NCI-H1694 treated with DMSO at 0.1 percent for 48 hours (cell line): ENCODE measurements at regions not wholly inside any gene's neighbourhood (a gene's known extent, or its start where the extent isn't known, plus 50 kb on each side); places are given as distances from the start of the nearest gene placed in this dataset.
"Not testable (repeated sequence)": the region's sequence is repeated elsewhere in the genome, so short reads cannot be mapped to it uniquely, and the experiment has no call there.

Source experiments
- DNase-seq: peaks from one replicate; lab custom pipeline; 2025; lab: John Stamatoyannopoulos, UW

DNA sequence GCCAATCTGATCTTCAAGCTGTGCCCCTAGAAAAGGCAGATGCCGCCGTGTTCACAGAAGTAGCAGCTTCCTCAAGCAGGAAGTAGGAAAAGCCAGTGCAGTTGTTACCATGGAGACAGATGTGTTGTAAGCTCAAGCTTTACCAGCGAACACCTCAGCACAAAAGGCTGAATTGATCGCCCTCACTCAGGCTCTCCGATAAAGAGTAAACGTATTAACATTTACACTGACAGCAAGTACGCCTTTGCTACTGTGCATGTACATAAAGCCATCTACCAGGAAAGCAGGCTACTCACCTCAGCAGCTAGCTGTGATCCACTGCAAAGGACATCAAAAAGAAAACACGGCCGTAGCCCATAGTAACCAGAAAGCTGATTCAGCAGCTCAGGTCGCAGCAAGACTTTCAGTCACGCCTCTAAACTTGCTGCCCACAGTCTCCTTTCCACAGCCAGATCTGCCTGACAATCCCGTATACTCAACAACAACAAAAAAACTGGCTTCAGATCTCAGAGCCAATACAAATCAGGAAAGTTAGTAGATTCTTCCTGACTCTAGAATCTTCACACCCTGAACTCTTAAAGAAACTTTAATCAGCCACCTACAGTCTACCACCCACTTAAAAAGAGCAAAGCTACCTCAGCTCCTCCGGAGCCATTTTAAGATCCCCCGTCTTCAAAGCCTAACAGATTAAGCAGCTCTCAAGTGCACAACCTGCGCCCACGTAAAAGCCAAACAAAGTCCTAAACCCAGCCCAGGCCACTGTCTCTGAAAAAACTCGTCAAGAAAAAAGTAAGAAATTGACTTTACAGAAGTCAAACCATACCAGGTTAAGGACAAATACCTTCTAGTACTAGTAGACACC lies 160.0 kb downstream of the DEFB131A start:
- not testable (repeated sequence) for DNase-seq

DNA sequence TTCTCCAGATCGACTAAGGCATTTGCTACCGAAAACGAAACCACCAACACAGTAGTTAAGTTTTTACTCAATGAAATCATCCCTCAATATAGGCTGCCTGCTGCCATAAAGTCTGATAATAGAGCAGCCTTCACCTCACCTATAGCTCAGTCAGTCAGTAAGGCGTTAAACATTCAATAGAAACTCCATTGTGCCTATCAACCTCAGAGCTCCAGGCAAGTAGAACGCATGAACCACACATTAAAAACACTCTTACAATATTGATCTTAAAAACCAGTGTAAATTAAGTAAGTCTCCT lies 160.6 kb downstream of the DEFB131A start:
- not testable (repeated sequence) for DNase-seq

DNA sequence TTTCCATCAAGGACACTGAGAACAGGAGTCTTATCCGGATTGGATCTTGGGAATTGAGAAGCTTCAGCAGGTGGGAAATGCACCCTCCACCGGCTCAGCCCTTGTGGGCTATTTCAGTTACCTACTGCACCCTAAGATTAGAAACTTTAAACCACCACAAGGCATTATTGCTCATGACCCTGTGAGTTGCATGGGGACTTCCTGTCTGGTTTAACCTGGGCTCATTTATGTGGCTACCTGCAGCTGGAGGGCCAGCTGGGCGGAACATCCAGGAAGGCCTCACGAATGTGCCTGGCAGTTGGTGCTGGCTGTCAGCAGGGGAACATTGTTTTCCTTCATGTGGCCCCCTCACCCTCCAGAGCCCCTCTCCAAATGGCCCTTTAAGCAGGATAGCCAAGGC lies 164.1 kb downstream of the DEFB131A start:
- no peak for DNase-seq

DNA sequence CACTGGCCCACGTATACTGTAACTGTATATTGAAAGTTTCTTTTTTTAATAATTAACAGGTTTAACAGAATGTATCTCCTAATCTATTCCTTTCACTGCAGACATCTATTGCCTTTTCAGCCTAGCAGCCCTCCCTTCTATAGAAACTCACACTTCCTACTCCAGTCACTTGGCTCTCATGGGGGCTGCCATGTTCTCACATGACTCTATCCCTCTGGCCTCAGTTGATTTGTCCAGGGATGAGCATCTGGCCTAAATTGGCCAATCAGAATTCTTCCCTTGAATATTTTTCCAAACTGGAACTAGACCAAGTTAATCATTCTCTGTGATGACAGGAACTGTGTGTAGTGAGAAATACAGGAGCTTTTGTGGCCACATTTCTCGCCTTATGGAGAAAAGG lies 166.1 kb downstream of the DEFB131A start:
- DNase-seq = not testable (repeated sequence)

DNA sequence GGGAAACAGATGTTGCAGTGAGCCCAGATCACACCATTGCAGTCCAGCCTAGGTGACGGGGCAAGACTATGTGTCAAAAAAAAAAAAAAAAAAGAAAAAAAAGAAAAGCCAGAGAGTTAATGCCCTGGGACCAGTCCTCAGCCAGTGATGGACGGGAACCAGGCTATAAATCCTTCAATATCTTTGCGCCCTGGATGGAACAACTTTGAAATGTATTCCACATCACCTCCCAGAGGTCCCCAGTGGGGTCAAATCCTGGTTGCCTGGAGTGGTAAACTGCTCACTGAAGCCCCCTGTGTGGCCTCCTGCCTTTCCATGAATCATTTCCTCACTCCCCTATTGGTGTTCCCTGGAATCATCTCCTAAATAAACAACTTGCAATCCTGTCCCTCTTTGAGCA lies 166.9 kb downstream of the DEFB131A start:
- no peak for DNase-seq

DNA sequence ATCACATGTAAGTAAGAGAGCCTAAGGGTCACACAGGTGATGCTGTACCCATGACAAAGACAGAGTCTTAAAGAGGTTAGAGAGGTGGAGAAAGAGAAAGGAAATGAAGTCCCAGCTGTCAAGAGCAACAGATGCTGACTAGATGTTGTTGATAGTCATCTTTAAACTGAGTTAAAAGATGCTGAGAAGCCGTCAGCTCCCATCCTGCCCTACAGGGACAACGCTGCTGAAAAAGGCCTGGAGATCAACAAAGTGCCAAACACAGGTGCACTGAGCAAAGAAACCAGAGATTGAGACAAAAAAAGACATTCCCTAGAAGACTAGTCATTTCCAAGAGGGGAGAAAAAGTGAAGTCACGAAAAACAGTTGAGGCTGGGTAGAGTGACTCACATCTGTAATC lies 145.0 kb upstream of the DRD5 start:
- not testable (repeated sequence) for DNase-seq

DNA sequence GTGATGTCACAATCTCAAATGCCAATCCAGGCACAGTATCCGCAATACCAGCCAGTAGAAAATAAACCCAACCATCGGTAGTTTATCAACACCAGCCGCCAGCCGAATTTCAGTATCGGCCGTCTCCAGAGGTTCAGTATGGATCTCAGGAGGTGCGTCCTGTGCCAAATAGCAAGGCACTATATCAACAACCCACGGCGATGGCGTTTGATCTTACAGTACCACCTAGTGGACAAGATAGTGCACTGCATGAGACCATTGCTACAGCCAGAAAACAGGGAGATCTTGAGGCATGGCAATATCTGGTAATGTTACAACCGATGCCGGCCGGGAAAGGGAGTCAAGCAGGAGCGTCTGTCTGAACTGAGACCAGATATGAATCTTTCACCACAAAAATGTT lies 121.8 kb upstream of the DRD5 start:
- DNase-seq = not testable (repeated sequence)

DNA sequence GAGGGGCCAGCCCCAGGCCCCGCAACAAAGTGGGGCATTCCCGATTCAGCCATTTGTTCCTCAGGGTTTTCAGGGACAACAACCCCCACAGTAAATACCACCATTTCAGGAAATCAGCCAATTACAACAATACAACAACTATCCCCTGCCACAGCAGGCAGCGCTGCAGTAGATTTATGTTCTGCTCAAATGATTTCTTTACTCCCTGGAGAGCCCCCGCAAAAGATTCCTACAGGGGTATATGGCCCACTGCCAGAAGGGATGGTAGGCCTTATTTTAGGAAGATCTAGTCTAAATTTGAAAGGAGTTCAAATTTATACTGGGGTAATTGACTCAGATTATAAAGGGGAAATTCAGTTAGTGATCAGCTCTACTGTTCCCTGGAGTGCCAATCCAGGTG lies 120.5 kb upstream of the DRD5 start:
- not testable (repeated sequence) for DNase-seq

DNA sequence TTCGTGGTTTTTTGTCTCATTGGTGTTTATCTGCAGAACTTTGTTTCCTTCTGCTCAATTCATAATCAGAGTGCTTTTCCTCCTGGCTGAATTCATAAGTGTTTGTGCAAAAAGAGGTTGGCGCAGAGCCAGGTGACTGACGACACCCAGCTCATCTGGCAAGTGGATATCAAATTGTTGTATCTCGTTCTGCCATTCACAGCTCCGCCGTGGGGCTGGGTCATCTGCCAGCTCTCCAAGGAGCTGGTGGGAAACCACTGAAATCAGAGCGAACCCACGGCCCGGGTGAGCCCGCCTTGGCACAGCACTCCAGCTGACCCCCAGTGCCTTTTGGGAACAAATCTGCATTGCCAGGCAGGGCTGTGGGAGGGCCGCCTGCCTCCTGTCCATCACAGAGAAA lies 110.7 kb upstream of the DRD5 start:
- DNase-seq = peak; percentile 9

DNA sequence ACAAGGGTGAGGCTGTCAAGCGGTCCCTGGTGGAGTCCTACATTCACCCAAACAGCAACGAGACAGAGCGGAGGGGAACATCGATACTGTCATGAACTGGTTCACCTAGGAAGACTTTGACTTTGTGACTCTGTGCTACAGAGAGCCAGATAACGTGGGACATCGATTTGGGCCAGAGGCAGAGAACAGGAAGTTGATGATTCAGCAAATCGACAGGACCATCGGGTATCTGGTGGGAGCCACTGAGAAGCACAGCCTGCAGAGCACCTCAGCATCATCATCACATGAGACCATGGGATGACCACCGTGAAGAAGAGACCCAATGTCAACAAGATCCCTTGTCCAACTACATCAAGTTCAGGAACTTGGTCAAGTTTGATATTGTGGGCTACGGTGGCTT lies 104.1 kb upstream of the DRD5 start:
- DNase-seq = not testable (repeated sequence)

DNA sequence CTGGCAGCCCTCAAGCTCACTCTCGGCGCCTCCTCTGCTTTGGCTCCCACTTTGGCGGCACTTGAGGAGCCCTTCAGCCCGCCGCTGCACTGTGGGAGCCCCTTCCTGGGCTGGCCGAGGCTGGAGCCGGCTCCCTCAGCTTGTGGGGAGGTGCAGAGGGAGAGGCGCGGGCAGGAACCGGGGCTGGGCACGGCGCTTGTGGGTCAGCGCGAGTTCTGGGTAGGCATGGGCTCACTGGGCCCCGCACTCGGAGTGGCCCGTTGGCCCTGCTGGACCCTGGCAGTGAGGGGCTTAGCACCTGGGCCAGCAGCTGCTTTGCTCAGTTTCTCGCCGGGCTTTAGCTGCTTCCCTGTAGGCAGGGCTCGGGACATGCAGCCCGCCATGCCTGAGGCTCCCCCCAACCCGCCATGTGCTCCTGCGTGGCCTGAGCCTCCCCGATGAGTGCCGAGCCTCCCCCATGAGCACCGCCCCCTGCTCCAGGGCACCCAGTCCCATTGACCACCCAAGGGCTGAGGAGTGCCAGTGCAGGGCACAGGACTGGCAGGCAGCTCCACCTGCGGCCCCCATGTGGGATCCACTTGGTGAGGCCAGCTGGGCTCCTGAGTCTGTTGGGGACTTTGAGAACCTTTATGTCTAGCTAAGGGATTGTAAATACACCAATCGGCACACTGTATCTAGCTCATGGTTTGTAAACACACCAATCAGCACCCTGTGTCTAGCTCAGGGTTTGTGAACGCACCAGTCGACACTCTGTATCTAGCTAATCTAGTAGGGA lies 101.5 kb upstream of the DRD5 start:
- no peak for DNase-seq

DNA sequence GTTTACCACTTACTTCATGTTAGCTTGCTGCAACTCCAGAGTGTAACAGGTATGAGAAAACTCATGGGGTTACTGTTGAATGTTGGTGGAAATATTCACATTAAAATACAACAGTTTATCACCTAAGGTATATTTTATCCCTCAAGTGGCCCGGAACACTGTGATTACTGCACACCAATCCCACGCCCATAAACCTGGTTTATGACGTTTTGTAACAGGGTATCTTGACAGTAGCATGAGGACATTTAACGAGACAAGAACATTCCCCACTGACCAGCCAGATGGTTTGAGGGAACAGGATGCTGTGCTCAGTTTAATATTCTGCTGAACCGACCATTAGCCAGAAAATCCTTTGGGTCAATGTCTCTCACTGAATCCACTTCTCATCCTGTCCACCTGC lies 98.3 kb upstream of the DRD5 start:
- DNase-seq = not testable (repeated sequence)

DNA sequence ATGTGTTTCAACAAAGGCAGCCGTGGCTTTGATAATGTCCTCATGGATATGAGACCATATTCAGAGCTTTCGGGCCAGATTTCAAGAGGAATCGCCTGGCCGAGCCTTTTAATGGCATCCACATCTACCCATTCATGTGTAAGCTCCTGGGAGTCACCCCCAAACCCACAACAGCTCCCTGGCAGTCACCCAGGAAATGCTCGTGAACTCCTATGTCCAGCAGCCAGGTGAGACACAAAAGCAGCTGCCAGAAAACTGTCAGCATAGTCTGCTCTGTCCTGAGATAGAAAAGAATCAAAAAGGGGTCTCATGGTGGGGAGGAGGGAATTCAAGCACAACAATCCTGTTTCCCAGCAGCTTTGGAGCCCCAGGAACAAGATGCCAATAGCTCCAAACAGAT lies 96.4 kb upstream of the DRD5 start:
- DNase-seq = not testable (repeated sequence)

DNA sequence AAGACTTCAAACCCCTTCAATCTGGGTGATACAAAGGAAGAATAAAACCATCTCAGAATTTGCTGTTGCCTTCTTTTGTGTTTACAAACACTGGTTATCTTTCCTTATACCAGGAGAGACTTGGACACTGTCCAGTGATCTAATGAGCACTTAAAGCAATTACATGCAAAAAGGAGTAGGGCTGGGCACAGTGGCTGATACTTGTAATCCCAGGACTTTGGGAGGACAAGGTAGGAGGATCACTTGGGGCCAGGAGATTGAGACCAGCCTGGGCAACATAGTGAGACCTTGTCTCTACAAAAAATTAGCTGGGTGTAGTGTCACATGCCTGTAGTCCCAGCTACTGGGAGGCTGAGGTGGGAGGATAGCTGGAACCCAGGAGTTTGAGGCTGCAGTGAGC lies 95.7 kb upstream of the DRD5 start:
- no peak for DNase-seq

DNA sequence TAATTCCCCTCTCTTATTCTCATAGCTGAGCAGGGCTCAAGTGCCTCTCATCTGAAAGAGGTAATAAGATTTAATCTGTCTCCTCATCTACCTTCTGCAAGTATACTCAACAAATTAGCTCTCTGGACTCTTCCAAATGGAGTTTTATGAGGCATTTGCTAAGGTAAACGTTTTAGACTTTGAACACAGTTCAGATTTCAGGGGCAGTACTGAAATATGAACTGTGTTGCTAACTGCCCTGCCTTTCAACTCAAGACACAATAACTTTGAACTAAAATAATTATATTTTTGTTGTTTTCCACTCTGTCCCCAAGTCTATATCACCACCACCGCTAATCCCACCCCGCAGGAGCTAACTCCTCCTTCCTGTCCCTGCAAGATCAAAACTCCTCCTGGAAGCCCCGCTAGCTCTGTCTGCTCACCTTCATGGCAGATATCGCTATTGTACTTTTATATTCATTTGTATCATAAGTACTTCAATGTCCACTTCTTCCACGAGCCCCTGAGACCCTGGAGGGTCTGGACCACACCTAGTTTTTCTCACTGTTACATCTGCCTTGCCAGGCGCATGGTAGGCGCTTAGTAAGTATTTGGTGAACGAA lies 90.7 kb upstream of the DRD5 start:
- DNase-seq = peak; percentile 10

DNA sequence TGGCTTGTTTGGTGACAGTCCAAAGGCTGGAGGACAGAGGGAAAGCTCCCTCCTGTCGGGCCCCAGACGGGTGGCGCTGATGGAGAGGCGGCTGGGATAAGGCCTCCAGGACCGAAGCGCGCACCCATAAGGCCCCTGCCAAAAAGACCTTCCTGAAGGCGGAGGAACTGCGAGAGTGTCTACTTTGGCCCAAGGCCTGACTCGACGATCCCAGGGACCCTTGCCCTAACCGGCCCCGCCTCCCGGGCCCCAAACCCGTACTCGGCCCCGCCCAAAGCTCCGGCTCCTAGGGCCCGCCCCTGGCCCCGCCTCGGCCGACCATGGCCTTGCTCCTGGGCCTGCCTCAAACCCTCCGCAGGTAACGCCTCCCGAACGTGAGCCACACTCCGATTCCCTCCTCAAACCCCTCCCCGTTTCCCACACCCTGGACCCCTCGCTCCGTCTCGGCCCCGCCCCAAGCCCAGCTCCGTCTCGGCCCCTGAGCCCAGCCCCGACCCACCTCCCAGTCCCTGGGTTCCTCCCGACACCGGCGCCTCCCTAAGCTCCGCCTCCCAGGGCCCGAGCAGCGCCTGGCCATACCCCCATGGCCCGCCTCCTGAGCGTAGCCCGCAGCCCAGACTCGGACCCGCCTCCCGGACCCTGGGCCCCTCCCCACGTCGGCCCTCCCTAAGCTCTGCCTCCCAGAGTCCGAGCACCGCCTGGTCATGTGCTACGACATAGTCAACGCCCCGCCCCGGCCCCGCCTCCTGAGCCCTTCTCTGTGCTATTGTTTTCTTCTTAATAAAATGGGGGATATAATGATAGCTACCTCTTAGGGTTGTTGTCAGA lies 90.0 kb upstream of the DRD5 start:
- DNase-seq = peak; percentile 66

DNA sequence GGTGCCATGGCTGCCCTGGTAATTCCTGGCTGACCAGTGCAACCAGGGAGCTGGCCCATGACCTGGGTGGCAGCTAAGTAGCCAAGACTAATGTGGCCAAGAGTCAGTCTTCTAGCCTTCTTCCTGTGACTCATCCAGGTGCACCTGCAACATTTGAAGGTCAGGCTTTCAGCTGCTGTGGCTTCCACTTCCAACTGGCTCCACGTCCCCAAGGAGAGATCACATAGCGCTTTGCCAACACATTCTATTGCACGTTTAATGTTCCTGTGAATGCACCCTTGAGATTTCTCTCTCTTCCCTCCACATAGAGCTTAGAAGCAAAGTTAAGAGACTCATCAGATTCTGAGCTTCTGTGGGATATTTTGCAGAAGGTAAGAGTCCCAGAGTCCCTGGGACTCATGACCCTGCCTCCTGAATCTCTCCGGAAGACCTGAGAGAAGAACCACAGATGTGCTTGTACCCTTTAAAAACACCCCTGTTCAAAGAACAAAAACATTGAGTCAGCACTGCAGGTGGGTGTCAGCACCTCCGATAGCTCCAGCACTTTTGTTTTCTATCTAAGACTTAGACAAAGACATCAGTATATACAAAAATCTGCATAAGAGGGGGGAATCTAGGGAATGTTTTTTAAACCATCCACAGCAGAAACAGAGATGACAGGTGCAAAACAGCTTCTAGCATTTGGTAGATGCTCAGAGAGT lies 88.5 kb upstream of the DRD5 start:
- not testable (repeated sequence) for DNase-seq

DNA sequence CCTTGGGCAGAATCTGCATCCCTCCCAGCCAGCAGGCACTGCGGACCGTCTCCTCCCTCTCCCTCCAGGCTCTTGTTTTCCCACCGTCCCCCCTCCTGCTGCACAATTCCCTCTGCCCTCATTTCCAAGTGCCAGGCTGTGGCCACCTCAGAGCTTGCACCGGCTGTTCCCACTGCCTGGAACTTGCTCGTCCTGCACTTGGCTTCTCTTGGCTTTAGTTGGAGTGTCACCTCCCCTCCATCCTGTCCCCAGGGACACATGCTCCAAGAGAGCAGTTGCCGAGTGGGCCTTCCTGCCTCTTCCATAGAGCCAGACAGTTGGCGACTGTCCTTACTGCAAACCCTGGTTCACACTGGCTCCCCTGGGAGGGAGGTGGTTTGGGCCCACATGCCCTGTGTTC lies 87.0 kb upstream of the DRD5 start:
- DNase-seq = not testable (repeated sequence)

DNA sequence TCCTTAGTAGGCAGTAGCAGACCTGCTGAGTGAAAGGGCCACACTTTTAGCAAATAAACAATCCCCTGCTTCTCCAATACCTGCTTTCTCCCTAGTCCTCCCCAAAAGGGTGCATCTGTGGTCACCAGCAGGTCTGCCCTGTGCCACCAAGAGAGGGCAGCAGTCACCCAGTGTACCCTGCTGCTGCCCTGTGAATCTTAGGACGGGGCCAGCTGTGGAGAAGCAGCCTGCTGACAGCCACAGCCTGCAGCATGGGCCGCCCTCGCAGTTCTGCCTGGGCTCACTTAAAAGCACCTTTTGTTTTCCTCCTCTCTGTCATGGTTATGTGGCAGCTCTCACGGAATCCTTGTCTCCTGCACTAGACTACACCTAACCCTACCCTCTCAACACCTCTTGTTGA lies 85.4 kb upstream of the DRD5 start:
- peak; percentile 1 for DNase-seq

DNA sequence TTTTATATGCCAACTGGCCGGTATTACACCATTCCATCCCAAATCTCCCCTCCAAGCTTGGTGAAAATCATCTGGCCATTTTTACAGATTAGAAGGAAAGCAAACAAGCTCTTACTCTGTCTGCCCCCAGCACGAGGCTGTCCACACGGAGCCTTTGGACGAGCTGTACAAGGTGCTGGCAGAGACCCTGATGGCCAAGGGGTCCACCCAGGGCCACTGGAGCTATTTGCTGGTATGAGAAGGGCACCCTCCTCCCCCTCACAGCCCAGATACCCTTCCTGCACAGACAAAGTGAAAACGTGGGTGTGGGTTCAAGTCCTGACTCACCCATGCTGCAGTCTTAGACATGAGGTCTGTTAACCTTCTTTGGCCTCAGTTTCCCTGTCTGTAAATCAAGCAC lies 84.9 kb upstream of the DRD5 start:
- DNase-seq = not testable (repeated sequence)

DNA sequence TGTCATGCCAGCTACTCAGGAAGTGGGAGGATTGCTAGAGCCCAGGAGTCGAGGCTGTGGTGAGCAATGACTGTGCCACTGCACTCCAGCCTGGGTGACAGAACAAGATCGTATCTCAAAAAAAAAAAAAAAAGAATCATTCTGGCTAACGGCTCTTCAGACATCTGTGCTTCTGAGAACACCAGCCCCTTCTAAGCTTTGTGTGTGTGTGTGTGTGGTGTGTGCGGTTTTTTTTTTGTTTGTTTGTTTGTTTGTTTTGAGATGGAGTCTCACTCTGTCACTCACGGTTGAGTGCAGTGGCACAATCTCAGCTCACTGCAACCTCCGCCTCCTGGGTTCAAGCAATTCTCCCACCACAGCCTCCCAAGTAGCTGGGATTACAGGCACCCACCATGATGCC lies 79.4 kb upstream of the DRD5 start:
- not testable (repeated sequence) for DNase-seq
